ENCODE measurements at regions not wholly inside any gene's neighbourhood (a gene's known extent, or its start where the extent isn't known, plus 50 kb on each side); places are given as distances from the start of the nearest gene placed in this dataset.

GRCh38 chr9:17926246-17926645, 347.4 kb downstream of the SH3GL2 start:
- H3K27ac ChIP-seq: no peak overlapping the region
- peaks cover 10% of the 10 kb centered on the region for H3K4me1 ChIP-seq (ENCODE audit: low read depth, poor library complexity, severe bottlenecking)
- no peak overlapping the region for H3K9ac ChIP-seq
- H4K20me1 ChIP-seq (ENCODE audit: insufficient read depth): no peaks in the 10 kb centered on the region
- H3K4me2 ChIP-seq: no peak overlapping the region
- H3K36me3 ChIP-seq (ENCODE audit: insufficient read depth): no peaks in the 10 kb centered on the region
- TF ChIP-seq, protein P1, sequence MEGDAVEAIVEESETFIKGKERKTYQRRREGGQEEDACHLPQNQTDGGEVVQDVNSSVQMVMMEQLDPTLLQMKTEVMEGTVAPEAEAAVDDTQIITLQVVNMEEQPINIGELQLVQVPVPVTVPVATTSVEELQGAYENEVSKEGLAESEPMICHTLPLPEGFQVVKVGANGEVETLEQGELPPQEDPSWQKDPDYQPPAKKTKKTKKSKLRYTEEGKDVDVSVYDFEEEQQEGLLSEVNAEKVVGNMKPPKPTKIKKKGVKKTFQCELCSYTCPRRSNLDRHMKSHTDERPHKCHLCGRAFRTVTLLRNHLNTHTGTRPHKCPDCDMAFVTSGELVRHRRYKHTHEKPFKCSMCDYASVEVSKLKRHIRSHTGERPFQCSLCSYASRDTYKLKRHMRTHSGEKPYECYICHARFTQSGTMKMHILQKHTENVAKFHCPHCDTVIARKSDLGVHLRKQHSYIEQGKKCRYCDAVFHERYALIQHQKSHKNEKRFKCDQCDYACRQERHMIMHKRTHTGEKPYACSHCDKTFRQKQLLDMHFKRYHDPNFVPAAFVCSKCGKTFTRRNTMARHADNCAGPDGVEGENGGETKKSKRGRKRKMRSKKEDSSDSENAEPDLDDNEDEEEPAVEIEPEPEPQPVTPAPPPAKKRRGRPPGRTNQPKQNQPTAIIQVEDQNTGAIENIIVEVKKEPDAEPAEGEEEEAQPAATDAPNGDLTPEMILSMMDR (conservative IDR thresholded peaks at IDR 0.05; ENCODE audit: low read depth, low read length): no peak
- H3K27me3 ChIP-seq (ENCODE audit: insufficient read depth, low read depth): no peaks in the 10 kb centered on the region
- no peak overlapping the region for H3K4me3 ChIP-seq (IDR thresholded peaks at IDR 0.05; ENCODE audit: insufficient read depth, low read depth, low read length)
- H2AFZ ChIP-seq (ENCODE audit: low read depth): no peak overlapping the region
- H3K79me2 ChIP-seq (ENCODE audit: insufficient read depth, low read depth): no peaks in the 10 kb centered on the region

DNA sequence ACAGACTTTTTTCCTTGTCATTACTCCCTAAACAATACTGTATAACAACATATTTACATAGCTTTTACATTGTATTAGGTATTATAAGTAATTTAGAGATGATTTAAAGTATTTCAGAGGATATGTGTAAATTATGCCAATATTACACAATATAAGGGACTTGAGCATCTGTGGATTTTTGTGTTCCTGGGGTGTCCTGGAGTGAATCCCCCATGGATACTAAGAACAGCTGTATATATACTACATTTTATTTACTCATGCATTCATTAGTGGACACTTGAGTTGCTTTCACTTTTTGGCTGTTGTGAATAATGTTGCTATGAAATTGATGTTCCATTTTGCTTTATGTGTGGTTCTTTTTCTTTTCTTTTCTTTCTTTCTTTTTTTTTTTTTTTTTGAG, 348.8 kb downstream of the SH3GL2 start:
- no peak overlapping the region for H2AFZ ChIP-seq (ENCODE audit: low read depth)
- H3K9ac ChIP-seq: no peak overlapping the region
- H3K4me2 ChIP-seq: no peak overlapping the region
- H3K4me3 ChIP-seq (IDR thresholded peaks at IDR 0.05; ENCODE audit: insufficient read depth, low read depth, low read length): no peak overlapping the region
- TF ChIP-seq, protein P1 (conservative IDR thresholded peaks at IDR 0.05; ENCODE audit: low read depth, low read length): no peak
- H3K27ac ChIP-seq: no peak overlapping the region
- no peaks in the 10 kb centered on the region for H3K36me3 ChIP-seq (ENCODE audit: insufficient read depth)
- H3K79me2 ChIP-seq (ENCODE audit: insufficient read depth, low read depth): no peaks in the 10 kb centered on the region
- H3K4me1 ChIP-seq (ENCODE audit: low read depth, poor library complexity, severe bottlenecking): peaks cover 10% of the 10 kb centered on the region
- H3K27me3 ChIP-seq (ENCODE audit: insufficient read depth, low read depth): no peaks in the 10 kb centered on the region
- no peaks in the 10 kb centered on the region for H4K20me1 ChIP-seq (ENCODE audit: insufficient read depth)

DNA sequence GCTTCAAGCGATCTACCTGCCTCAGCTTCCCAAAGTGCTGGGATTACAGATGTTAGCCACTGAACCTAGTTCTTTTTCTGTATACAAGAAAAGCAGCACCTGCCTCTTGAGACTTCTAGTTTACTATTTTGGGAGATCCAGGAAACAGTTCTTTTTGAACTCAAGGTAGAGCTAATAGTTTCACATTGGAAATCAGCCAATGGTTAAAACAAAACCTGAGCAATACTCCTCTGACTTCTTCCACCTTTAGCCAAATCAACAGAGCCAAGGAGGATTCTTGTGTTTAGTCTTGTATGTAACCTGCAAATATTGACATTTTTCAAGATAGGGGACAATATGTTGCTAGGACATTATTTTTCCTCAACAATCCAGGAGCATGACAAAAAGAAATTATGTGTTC, 349.4 kb downstream of the SH3GL2 start:
- Histone ChIP-seq H3K27me3 (ENCODE audit: insufficient read depth, low read depth) (no peaks in the 10 kb centered on the region), H4K20me1 (ENCODE audit: insufficient read depth) (no peaks in the 10 kb centered on the region), H3K4me2 (no peak overlapping the region), H3K36me3 (ENCODE audit: insufficient read depth) (no peaks in the 10 kb centered on the region), H3K27ac (no peak overlapping the region), H3K79me2 (ENCODE audit: insufficient read depth, low read depth) (no peaks in the 10 kb centered on the region), H2AFZ (ENCODE audit: low read depth) (no peak overlapping the region), H3K4me3 (IDR thresholded peaks at IDR 0.05; ENCODE audit: insufficient read depth, low read depth, low read length) (no peak overlapping the region), H3K9ac (no peak overlapping the region), H3K4me1 (ENCODE audit: low read depth, poor library complexity, severe bottlenecking) (peaks cover 10% of the 10 kb centered on the region)
- TF ChIP-seq, protein P1 (conservative IDR thresholded peaks at IDR 0.05; ENCODE audit: low read depth, low read length): no peak

- Histone ChIP-seq H3K27ac (no peak overlapping the region), H3K4me3 (IDR thresholded peaks at IDR 0.05; ENCODE audit: insufficient read depth, low read depth, low read length) (no peak overlapping the region), H3K4me1 (ENCODE audit: low read depth, poor library complexity, severe bottlenecking) (peaks cover 10% of the 10 kb centered on the region), H4K20me1 (ENCODE audit: insufficient read depth) (no peaks in the 10 kb centered on the region), H2AFZ (ENCODE audit: low read depth) (no peak overlapping the region), H3K79me2 (ENCODE audit: insufficient read depth, low read depth) (no peaks in the 10 kb centered on the region), H3K4me2 (no peak overlapping the region), H3K9ac (no peak overlapping the region), H3K27me3 (ENCODE audit: insufficient read depth, low read depth) (no peaks in the 10 kb centered on the region), H3K36me3 (ENCODE audit: insufficient read depth) (no peaks in the 10 kb centered on the region)
- TF ChIP-seq, protein P1 (conservative IDR thresholded peaks at IDR 0.05; ENCODE audit: low read depth, low read length): no peak
Measured at GRCh38 chr9:17928768-17929167, 349.9 kb downstream of the SH3GL2 start.
